GM12892 (cell line): ENCODE measurements at regions not wholly inside any gene's neighbourhood (a gene's known extent, or its start where the extent isn't known, plus 50 kb on each side); places are given as distances from the start of the nearest gene placed in this dataset.

Source experiments
- POLR2A ChIP-seq: IDR thresholded peaks from 2 replicates; pipeline ENCODE4 v1.6.1; 2011; ENCODE audit warnings: low read depth, low read length, control low read depth
- POLR2AphosphoS5 ChIP-seq: IDR thresholded peaks from 2 replicates; pipeline ENCODE4 v1.6.1; 2011; ENCODE audit warnings: low read depth, low read length, control low read depth
- TAF1 ChIP-seq: IDR thresholded peaks from 2 replicates; pipeline ENCODE4 v1.6.1; 2011; ENCODE audit warnings: low read depth, mild to moderate bottlenecking, control low read depth, low read length, borderline replicate concordance

GRCh38 chr2:139617747-139618146 is 837.6 kb upstream of the NXPH2 start:
- TF ChIP-seq POLR2A (no peak), POLR2AphosphoS5 (no peak), TAF1 (no peak)
